Activated naive CD8-positive, alpha-beta T cell treated with anti-CD3 and anti-CD28 coated beads, Interleukin-2, amount 50 U/mL, for 24 hours (primary cell): ENCODE measurements at regions not wholly inside any gene's neighbourhood (a gene's known extent, or its start where the extent isn't known, plus 50 kb on each side); places are given as distances from the start of the nearest gene placed in this dataset.

Experiments used
- ATAC-seq: fragments of 150-1000 bp; cut with Tn5 transposase; one replicate; pipeline ENCODE4 v1.10.0; 2021
- DNase-seq: peaks from one replicate; pipeline ENCODE4 v3.0.0; 2021
- H3K27ac Mint-ChIP-seq: one replicate; pipeline ENCODE4 v1.8.0; 2021; ENCODE audit warnings: mild to moderate bottlenecking, mixed read lengths
- H3K27me3 Mint-ChIP-seq: one replicate; pipeline ENCODE4 v1.8.0; 2021; ENCODE audit warnings: mixed read lengths
- H3K36me3 Mint-ChIP-seq: one replicate; pipeline ENCODE4 v1.8.0; 2021; ENCODE audit warnings: low read depth, mixed read lengths
- H3K4me1 Mint-ChIP-seq: one replicate; pipeline ENCODE4 v1.8.0; 2021; ENCODE audit warnings: mixed read lengths
- H3K4me3 Mint-ChIP-seq: one replicate; pipeline ENCODE4 v1.8.0; 2021; ENCODE audit warnings: mild to moderate bottlenecking, moderate library complexity, mixed read lengths
- H3K9me3 Mint-ChIP-seq: one replicate; pipeline ENCODE4 v1.8.0; 2021; ENCODE audit warnings: mixed read lengths

GRCh38 chr9:20016611-20017010, 227.8 kb upstream of the SLC24A2 start:
- peaks cover 6% of the 10 kb centered on the region for H3K36me3 Mint-ChIP-seq
- no peak overlapping the region for H3K4me3 Mint-ChIP-seq
- H3K27me3 Mint-ChIP-seq, result no peaks in the 10 kb centered on the region
- peaks cover 8% of the 10 kb centered on the region for H3K9me3 Mint-ChIP-seq
- H3K4me1 Mint-ChIP-seq, result peaks cover 25% of the 10 kb centered on the region
- no peak for DNase-seq
- no peak for ATAC-seq
- no peak overlapping the region for H3K27ac Mint-ChIP-seq

DNA sequence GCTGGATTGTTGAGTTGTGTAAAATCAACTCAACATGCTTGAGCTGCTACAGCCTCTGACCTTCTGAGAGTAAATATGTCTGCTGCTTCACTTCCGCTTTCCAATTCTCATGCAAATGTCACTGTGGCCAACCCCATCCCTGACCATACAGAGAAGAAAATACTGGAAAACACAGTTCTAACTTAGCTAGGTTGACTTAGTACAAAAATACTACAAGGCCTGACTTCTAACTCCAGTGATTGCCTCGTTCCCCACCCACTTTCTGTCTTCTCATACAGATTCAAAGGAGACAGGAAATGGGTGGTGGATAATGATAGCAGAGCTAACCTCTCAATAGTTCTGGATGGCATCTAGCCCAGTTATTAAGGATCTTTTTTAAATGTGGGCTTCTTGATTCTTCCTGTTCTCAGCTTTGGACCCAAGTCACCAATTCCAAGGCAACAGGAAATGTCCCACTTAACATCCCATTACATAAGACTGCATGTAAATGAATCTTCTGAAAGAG, 226.6 kb upstream of the SLC24A2 start:
- ATAC-seq (no peak), DNase-seq (no peak)
- no peak overlapping the region for H3K4me3 Mint-ChIP-seq
- peaks cover 11% of the 10 kb centered on the region for H3K36me3 Mint-ChIP-seq
- H3K27me3 Mint-ChIP-seq, result no peaks in the 10 kb centered on the region
- H3K4me1 Mint-ChIP-seq, result peaks cover 25% of the 10 kb centered on the region
- H3K27ac Mint-ChIP-seq, result no peak overlapping the region
- peaks cover 14% of the 10 kb centered on the region for H3K9me3 Mint-ChIP-seq

DNA sequence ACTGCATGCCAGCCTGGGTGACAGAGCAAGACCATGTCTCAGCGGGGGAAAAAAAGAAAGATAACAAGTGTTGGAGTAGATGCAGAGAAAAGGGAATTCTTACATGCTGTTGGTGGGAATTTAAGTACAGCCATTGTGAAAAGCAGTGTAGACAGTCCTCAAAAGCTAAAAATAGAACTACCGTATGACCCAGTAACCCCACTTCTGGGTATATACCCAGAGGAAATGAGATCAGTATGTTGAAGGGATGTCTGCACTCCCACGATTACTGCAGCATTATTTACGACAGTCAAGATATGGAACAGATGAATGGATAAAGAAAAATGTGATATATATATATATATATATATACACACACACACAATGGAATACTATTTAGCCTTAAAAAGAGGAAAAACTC, 225.3 kb upstream of the SLC24A2 start:
- DNase-seq, result no peak
- ATAC-seq, result no peak
- peaks cover 25% of the 10 kb centered on the region for H3K4me1 Mint-ChIP-seq
- peaks cover 11% of the 10 kb centered on the region for H3K36me3 Mint-ChIP-seq
- no peaks in the 10 kb centered on the region for H3K27me3 Mint-ChIP-seq
- peaks cover 14% of the 10 kb centered on the region for H3K9me3 Mint-ChIP-seq
- H3K27ac Mint-ChIP-seq, result no peak overlapping the region
- H3K4me3 Mint-ChIP-seq, result no peak overlapping the region

DNA sequence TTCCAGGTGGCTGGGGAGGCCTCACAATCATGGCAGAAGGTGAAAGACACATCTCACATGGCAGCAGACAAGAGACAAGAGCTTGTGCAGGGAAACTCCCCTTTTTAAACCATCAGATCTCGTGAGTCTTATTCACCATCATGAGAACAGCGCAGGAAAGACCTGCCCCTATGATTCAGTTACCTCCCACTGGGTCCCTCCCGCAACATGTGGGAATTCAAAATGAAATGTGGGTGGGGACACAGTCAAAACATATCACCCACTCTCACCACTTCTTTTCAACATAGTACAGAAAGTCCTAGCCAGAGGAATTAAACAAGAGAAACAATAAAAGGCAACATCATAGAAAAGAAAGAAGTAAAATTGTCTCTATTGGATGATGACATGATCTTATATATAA, 223.4 kb upstream of the SLC24A2 start:
- H3K4me1 Mint-ChIP-seq, result peaks cover 25% of the 10 kb centered on the region
- H3K36me3 Mint-ChIP-seq, result peaks cover 11% of the 10 kb centered on the region
- H3K27me3 Mint-ChIP-seq, result no peaks in the 10 kb centered on the region
- H3K4me3 Mint-ChIP-seq, result no peak overlapping the region
- H3K27ac Mint-ChIP-seq, result no peak overlapping the region
- no peak for DNase-seq
- H3K9me3 Mint-ChIP-seq, result peaks cover 14% of the 10 kb centered on the region
- no peak for ATAC-seq

DNA sequence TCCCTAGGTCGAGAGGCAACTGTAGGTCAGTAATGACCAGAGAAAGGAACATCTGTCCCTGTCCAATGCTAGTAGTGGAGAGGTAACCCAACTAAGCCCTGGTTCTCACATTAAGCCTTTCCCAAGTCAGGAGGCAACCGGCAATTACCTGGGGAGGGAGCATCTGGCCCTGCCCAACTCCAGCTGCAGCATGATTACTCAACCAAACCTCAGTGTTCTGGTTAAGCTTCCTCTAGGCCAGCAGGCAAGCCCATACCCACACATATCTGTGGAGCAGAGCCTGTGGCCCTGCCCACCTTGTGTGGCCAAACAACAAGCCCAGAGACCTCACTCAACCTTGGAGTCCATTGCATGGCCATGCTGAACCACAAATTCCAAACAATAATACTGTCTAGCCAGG, 220.8 kb upstream of the SLC24A2 start:
- Mint-ChIP-seq H3K4me3 (no peak overlapping the region), H3K9me3 (peaks cover 14% of the 10 kb centered on the region), H3K27ac (no peak overlapping the region), H3K4me1 (peaks cover 12% of the 10 kb centered on the region), H3K36me3 (peaks cover 11% of the 10 kb centered on the region), H3K27me3 (no peaks in the 10 kb centered on the region)
- ATAC-seq, result no peak
- no peak for DNase-seq

- H3K4me3 Mint-ChIP-seq, result no peak overlapping the region
- H3K9me3 Mint-ChIP-seq, result peaks cover 5% of the 10 kb centered on the region
- H3K27me3 Mint-ChIP-seq, result no peaks in the 10 kb centered on the region
- H3K4me1 Mint-ChIP-seq, result peaks cover 37% of the 10 kb centered on the region
- ATAC-seq (no peak), DNase-seq (no peak)
- peaks cover 7% of the 10 kb centered on the region for H3K36me3 Mint-ChIP-seq
- H3K27ac Mint-ChIP-seq, result no peak overlapping the region
Measured at GRCh38 chr9:20002011-20002410, 213.2 kb upstream of the SLC24A2 start.

- DNase-seq, result no peak
- Mint-ChIP-seq H3K36me3 (peaks cover 8% of the 10 kb centered on the region), H3K27ac (no peak overlapping the region), H3K27me3 (no peaks in the 10 kb centered on the region), H3K4me1 (peaks cover 41% of the 10 kb centered on the region), H3K9me3 (peaks cover 10% of the 10 kb centered on the region), H3K4me3 (no peak overlapping the region)
- ATAC-seq, result no peak
Measured at GRCh38 chr9:20001058-20001457, 212.2 kb upstream of the SLC24A2 start.

DNA sequence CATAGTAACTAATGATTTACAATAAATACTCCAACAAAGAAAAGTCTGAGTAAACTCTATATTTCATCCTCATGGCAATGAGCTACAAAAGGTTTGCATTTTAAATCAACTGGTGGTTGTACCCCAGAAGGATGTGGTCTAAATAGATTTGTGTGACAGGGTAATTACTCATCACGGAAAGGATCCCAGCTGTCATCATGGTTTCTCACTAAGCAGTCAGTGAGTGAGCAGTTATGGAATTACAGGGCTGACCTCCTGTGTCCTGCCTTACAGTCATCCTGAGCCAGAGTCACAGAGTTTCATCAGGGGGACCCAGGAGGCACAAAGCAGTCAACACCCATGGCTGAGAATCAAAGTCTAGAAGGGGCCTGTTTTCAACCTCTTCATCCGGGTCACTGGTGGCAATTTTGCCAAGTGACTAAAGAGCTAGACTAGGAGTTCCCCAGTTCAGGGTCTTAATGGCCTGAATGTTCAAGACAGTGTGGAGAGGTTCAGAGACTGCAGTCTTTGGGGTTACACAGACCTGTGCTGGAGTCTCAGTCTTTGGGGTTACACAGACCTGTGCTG, 210.7 kb upstream of the SLC24A2 start:
- Mint-ChIP-seq H3K9me3 (peaks cover 10% of the 10 kb centered on the region), H3K4me3 (peak overlapping the region; percentile 59), H3K4me1 (peaks cover 52% of the 10 kb centered on the region), H3K36me3 (peaks cover 8% of the 10 kb centered on the region), H3K27ac (peak overlapping the region; percentile 88), H3K27me3 (no peaks in the 10 kb centered on the region)
- peak; percentile 98 for ATAC-seq
- DNase-seq, result peak; percentile 52

DNA sequence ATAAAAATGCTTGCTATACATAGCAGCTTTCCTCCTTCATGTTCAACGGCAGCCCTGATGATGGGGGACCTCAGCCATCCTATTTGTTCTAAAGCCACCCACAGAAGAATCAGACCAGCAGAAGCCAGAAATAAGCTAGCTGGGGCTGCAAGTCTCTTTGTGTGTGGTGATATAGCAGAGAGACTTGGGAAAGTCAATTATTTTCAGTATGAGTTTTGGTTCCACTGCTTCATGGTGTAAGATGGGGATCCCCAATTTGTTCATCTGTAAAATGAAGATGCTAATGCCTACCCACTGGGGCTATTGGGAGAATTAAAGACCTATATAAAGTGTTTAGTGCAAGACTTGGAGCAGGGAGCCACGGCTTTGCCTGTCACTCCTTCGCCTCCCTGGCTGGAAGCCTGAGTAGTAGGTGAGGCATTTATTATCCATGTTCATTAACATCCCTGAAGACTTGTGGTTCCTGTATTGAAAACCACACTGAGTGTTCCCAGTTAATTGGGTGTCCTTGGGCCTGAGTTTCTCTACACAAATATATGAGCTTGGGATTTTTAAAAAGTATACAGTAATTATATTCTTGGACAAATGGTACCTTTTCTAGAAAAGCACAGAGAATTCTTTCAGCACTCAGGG, 210.1 kb upstream of the SLC24A2 start:
- peak overlapping the region; percentile 88 for H3K27ac Mint-ChIP-seq
- H3K27me3 Mint-ChIP-seq, result no peaks in the 10 kb centered on the region
- ATAC-seq (peak; percentile 38), DNase-seq (no peak)
- peaks cover 10% of the 10 kb centered on the region for H3K9me3 Mint-ChIP-seq
- H3K36me3 Mint-ChIP-seq, result peaks cover 8% of the 10 kb centered on the region
- H3K4me1 Mint-ChIP-seq, result peaks cover 58% of the 10 kb centered on the region
- peak overlapping the region; percentile 59 for H3K4me3 Mint-ChIP-seq

DNA sequence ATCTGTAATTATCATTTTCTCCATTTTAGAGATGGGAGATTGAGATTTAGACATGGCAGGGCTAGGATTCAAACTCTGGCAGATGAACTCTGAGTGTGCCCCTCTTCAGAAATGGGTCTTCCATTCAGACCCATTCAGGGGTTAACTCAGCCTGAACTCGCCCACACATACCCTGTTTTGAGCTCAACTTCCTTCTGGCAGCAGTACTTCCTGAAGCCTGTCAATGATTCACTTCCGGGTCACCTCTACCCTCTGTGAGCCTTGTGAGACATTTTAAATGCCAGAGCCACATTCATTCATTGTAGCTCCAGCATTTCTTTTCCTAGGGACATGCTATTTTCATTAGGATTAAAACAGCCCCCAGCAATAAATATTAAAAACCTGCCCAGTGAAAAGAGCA, 209.3 kb upstream of the SLC24A2 start:
- ATAC-seq (no peak), DNase-seq (peak; percentile 22)
- Mint-ChIP-seq H3K36me3 (peaks cover 8% of the 10 kb centered on the region), H3K9me3 (peaks cover 10% of the 10 kb centered on the region), H3K4me3 (peak overlapping the region; percentile 59), H3K27ac (peak overlapping the region; percentile 88), H3K4me1 (peaks cover 65% of the 10 kb centered on the region), H3K27me3 (no peaks in the 10 kb centered on the region)

- Mint-ChIP-seq H3K27me3 (no peaks in the 10 kb centered on the region), H3K36me3 (peaks cover 8% of the 10 kb centered on the region), H3K4me1 (peaks cover 80% of the 10 kb centered on the region), H3K4me3 (no peak overlapping the region), H3K27ac (no peak overlapping the region), H3K9me3 (peaks cover 10% of the 10 kb centered on the region)
- ATAC-seq, result no peak
- no peak for DNase-seq
Measured at GRCh38 chr9:19995619-19996018, 206.8 kb upstream of the SLC24A2 start.

- Mint-ChIP-seq H3K27ac (no peak overlapping the region), H3K9me3 (peaks cover 10% of the 10 kb centered on the region), H3K27me3 (no peaks in the 10 kb centered on the region), H3K4me1 (peaks cover 67% of the 10 kb centered on the region), H3K36me3 (peaks cover 8% of the 10 kb centered on the region), H3K4me3 (no peak overlapping the region)
- DNase-seq, result no peak
- ATAC-seq, result peak; percentile 6
Measured at GRCh38 chr9:19994296-19994695, 205.5 kb upstream of the SLC24A2 start.

- ATAC-seq, result peak; percentile 92
- Mint-ChIP-seq H3K4me1 (peaks cover 50% of the 10 kb centered on the region), H3K4me3 (no peak overlapping the region), H3K27me3 (no peaks in the 10 kb centered on the region), H3K9me3 (peaks cover 10% of the 10 kb centered on the region), H3K27ac (peak overlapping the region; percentile 24), H3K36me3 (peaks cover 4% of the 10 kb centered on the region)
- peak; percentile 15 for DNase-seq
Measured at GRCh38 chr9:19992556-19992955, 203.7 kb upstream of the SLC24A2 start.

- Mint-ChIP-seq H3K27me3 (no peaks in the 10 kb centered on the region), H3K4me3 (no peak overlapping the region), H3K9me3 (no peaks in the 10 kb centered on the region), H3K27ac (no peak overlapping the region), H3K36me3 (no peaks in the 10 kb centered on the region), H3K4me1 (peaks cover 26% of the 10 kb centered on the region)
- no peak for ATAC-seq
- no peak for DNase-seq
Measured at GRCh38 chr9:19989213-19989612, 200.4 kb upstream of the SLC24A2 start.

DNA sequence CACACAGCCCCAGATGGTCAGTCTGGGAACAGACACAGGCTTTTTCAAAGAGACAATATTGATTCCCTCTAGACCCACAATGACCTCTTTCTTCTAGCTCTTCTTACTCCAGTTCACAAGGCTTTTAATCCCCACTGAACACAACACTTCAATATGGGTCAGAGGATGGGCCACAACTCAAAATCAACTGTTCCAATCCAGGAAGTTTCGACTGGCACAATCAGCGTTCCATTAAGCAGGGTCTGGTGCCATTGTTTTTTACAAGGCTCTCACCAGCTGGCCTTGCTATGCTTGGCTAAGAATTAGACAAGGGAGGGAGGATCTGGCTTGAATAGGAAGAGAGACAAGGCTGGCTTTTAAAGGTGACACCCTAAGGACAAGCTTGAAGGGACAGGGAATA, 199.4 kb upstream of the SLC24A2 start:
- H3K27ac Mint-ChIP-seq, result no peak overlapping the region
- H3K4me3 Mint-ChIP-seq, result no peak overlapping the region
- no peaks in the 10 kb centered on the region for H3K36me3 Mint-ChIP-seq
- peaks cover 17% of the 10 kb centered on the region for H3K4me1 Mint-ChIP-seq
- ATAC-seq (no peak), DNase-seq (no peak)
- H3K27me3 Mint-ChIP-seq, result no peaks in the 10 kb centered on the region
- no peaks in the 10 kb centered on the region for H3K9me3 Mint-ChIP-seq
